Hematopoietic multipotent progenitor cell treated with erythropoietin and hydrocortisone succinate and interleukin-3 and kit ligand, for 4 days (in vitro differentiated cells): ENCODE measurements at regions not wholly inside any gene's neighbourhood (a gene's known extent, or its start where the extent isn't known, plus 50 kb on each side); places are given as distances from the start of the nearest gene placed in this dataset.
A peak's percentile ranks its signal among the peaks of the same experiment; 100 is the strongest.

Experiments
- DNase-seq: peaks from one replicate; pipeline ENCODE4 v3.0.0-alpha.2; 2015

- no peak for DNase-seq
Measured at GRCh38 chr5:164650427-164650826, 1145.0 kb downstream of the MAT2B start.

- DNase-seq, result no peak
Measured at GRCh38 chr5:164651546-164652275, 1146.3 kb downstream of the MAT2B start.

GRCh38 chr5:164652276-164652660 lies 1146.8 kb downstream of the MAT2B start:
- peak; percentile 3 for DNase-seq

GRCh38 chr5:164663198-164663989 lies 1158.0 kb downstream of the MAT2B start:
- no peak for DNase-seq

- DNase-seq, result peak; percentile 5
Measured at GRCh38 chr5:164671640-164672039, 1166.2 kb downstream of the MAT2B start.

- no peak for DNase-seq
Measured at GRCh38 chr5:164672205-164672604, 1166.8 kb downstream of the MAT2B start.

- DNase-seq, result peak; percentile 23
Measured at GRCh38 chr5:164672931-164673694, 1167.7 kb downstream of the MAT2B start.

- DNase-seq, result no peak
Measured at GRCh38 chr5:164679461-164679860, 1174.0 kb downstream of the MAT2B start.

- DNase-seq, result no peak
Measured at GRCh38 chr5:164680216-164680615, 1174.8 kb downstream of the MAT2B start.

- DNase-seq, result no peak
Measured at GRCh38 chr5:164680812-164681520, 1175.5 kb downstream of the MAT2B start.

GRCh38 chr5:164687391-164687790 lies 1182.0 kb downstream of the MAT2B start:
- DNase-seq, result no peak

- DNase-seq, result no peak
Measured at GRCh38 chr5:164688437-164688836, 1183.0 kb downstream of the MAT2B start.

GRCh38 chr5:164708831-164709230 lies 1203.4 kb downstream of the MAT2B start:
- no peak for DNase-seq

GRCh38 chr5:164713682-164714081 lies 1208.3 kb downstream of the MAT2B start:
- no peak for DNase-seq

GRCh38 chr5:164721116-164721515 lies 1215.7 kb downstream of the MAT2B start:
- DNase-seq, result no peak

GRCh38 chr5:164721656-164722055 lies 1216.2 kb downstream of the MAT2B start:
- DNase-seq, result no peak

GRCh38 chr5:164722702-164723101 lies 1217.3 kb downstream of the MAT2B start:
- DNase-seq, result no peak

GRCh38 chr5:164727012-164727411 lies 1221.6 kb downstream of the MAT2B start:
- DNase-seq, result no peak

GRCh38 chr5:164728733-164729132 lies 1223.3 kb downstream of the MAT2B start:
- no peak for DNase-seq

- no peak for DNase-seq
Measured at GRCh38 chr5:164735334-164735733, 1229.9 kb downstream of the MAT2B start.

- no peak for DNase-seq
Measured at GRCh38 chr5:164741376-164741775, 1236.0 kb downstream of the MAT2B start.

GRCh38 chr5:164742025-164742424 lies 1236.6 kb downstream of the MAT2B start:
- DNase-seq, result no peak

- DNase-seq, result no peak
Measured at GRCh38 chr5:164746723-164747122, 1241.3 kb downstream of the MAT2B start.
